WI38 (cell line): ENCODE measurements at regions not wholly inside any gene's neighbourhood (a gene's known extent, or its start where the extent isn't known, plus 50 kb on each side); places are given as distances from the start of the nearest gene placed in this dataset.

Experiments used
- H3K4me3 ChIP-seq: 2 replicates; pipeline ENCODE4 v1.5.1; 2011; ENCODE audit warnings: low read depth, mild to moderate bottlenecking, control low read depth, low read length
- CTCF ChIP-seq: IDR thresholded peaks from 2 replicates; pipeline ENCODE4 v1.5.1; 2012; ENCODE audit warnings: low read depth, mild to moderate bottlenecking, control low read depth, low read length

DNA sequence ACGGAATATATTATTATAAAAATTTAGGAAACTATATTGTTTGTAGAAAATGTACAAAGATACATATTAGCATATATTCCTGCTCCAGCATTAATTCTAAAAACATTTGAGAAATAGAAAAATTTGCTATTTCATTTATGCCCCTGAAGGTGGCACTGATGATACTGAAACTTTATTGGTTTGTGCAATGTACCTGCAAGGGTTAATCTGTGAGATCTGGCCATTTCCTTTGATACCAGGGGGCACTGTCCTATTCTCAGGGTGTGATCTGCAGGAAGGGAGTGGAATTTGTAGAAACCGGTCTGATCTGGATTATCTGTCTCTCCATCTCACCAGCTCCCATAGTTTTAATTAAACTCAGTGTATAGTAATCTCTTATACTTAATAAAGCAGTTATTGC, 625.1 kb upstream of the IMPG1 start:
- no peak overlapping the region for H3K4me3 ChIP-seq
- TF ChIP-seq CTCF = no peak

DNA sequence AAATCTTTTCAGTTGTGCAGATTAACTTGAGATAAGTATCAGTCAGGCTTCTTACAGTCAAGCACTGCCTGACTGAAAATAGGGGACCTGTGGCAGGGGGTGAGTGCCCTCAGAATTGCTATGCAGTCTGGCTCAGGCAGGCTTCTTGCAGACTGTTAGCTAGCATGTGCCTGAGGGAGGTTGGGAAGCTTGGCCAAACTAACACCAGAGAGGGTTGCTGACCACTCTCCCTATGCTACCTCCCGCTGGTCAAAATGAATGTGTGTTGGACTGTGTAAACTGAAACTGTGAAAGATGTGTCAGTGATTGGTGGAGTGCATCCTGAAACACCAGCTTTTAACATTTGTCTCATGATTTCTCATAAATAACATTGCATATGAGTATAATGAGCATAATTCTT, 622.3 kb upstream of the IMPG1 start:
- no peak for TF ChIP-seq CTCF
- no peak overlapping the region for H3K4me3 ChIP-seq

GRCh38 chr6:76684875-76685274, 612.4 kb upstream of the IMPG1 start:
- no peak for TF ChIP-seq CTCF
- H3K4me3 ChIP-seq = no peak overlapping the region

- no peak overlapping the region for H3K4me3 ChIP-seq
- TF ChIP-seq CTCF = no peak
Observed at GRCh38 chr6:76683985-76684384, 611.5 kb upstream of the IMPG1 start.

DNA sequence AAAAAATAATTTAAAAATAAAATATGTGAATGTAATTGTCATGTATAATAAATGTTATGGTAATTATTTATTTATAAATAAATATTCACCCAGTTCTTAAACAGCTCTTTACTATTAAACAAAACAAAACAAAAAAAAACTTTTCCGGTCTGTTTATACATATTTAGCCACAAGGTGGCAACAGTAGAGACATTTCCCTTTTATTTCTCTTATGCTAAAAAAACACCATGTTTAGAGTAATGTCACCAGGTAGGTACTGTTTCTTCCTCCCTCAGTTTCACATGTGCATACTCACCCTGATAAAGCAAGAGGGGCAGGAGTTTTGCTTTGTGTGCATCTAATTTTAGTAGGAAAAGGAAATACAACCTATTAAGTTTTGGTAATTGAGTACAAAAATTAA, 610.4 kb upstream of the IMPG1 start:
- H3K4me3 ChIP-seq = no peak overlapping the region
- 0 out of 2 replicates have a peak, but pooled peaks have one; percentile 7 for TF ChIP-seq CTCF

GRCh38 chr6:76681781-76682180, 609.3 kb upstream of the IMPG1 start:
- no peak for TF ChIP-seq CTCF

GRCh38 chr6:76677017-76677416, 604.6 kb upstream of the IMPG1 start:
- H3K4me3 ChIP-seq = no peak overlapping the region
- no peak for TF ChIP-seq CTCF

More at GRCh38 chr6:76681781-76682180, 609.3 kb upstream of the IMPG1 start:
- H3K4me3 ChIP-seq = no peak overlapping the region
